Esophagus muscularis mucosa (tissue), 3 donors: ENCODE measurements at regions not wholly inside any gene's neighbourhood (a gene's known extent, or its start where the extent isn't known, plus 50 kb on each side); places are given as distances from the start of the nearest gene placed in this dataset.

Experiments used
- CTCF ChIP-seq, 3 experiments: fragments of 200-600 bp in 2 of 3; fragments of 450-650 bp in 1 of 3; sonication (generic) in 2 of 3; IDR thresholded peaks; one replicate each; pipeline ENCODE4 v1.5.1; 2017 to 2019; ENCODE audit warnings: antibody characterized with exemption in 3 of 3, mild to moderate bottlenecking in 2 of 3, moderate library complexity in 1 of 3
- POLR2A ChIP-seq: fragments of 450-650 bp; IDR thresholded peaks from one replicate; pipeline ENCODE4 v1.6.1; 2017; ENCODE audit warnings: antibody characterized with exemption, moderate library complexity, mild to moderate bottlenecking, low read depth

GRCh38 chr5:92904021-92904420 lies 677.0 kb downstream of the NR2F1-AS1 start:
- TF ChIP-seq CTCF (IDR thresholded peaks at IDR 0.05) (no peak), POLR2A (no peak)
